ENCODE measurements at regions not wholly inside any gene's neighbourhood (a gene's known extent, or its start where the extent isn't known, plus 50 kb on each side); places are given as distances from the start of the nearest gene placed in this dataset.

DNA sequence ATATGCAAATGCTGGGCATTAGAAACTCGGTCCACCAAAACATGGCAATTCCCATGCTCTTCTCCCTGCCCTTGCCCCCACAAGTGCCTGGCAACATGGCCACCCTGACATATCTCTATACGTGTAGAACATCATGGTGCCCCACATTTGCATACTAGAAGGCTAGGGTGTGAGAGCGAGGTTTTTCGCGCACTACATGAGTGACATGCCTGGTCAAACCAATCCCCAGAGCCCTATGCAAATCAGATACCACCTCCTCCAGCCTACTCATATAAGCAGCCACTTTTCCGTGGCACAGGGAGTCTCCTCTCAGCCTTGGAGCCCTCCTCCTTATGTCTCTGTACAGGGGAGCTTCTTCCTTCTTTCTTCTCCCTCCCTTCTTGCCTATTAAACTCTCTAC lies 296.1 kb upstream of the GULP1 start:
- TF ChIP-seq ZNF274 (IDR thresholded peaks at IDR 0.05; ENCODE audit: low read depth, low read length) (no peak), YY1 (IDR thresholded peaks at IDR 0.05; ENCODE audit: insufficient read depth, insufficient read length) (no peak), SUZ12 (IDR thresholded peaks at IDR 0.05; ENCODE audit: extremely low read depth, insufficient read depth, insufficient read length) (no peak)
